Ishikawa (cell line): ENCODE measurements at regions not wholly inside any gene's neighbourhood (a gene's known extent, or its start where the extent isn't known, plus 50 kb on each side); places are given as distances from the start of the nearest gene placed in this dataset.

Experiments
- CEBPB ChIP-seq: IDR thresholded peaks from 2 replicates; pipeline ENCODE4 v1.6.1; 2012
- EGR1 ChIP-seq: IDR thresholded peaks from 2 replicates; pipeline ENCODE4 v1.6.1; 2012
- MAX ChIP-seq: IDR thresholded peaks from 2 replicates; pipeline ENCODE4 v1.6.1; 2012
- RAD21 ChIP-seq: IDR thresholded peaks from 2 replicates; pipeline ENCODE4 v1.6.1; 2012; ENCODE audit warnings: low read depth

- TF ChIP-seq CEBPB (no peak), MAX (no peak), EGR1 (no peak), RAD21 (no peak)
These were observed 1080.0 kb downstream of the DSC3 start for GRCh38 chr18:29962579-29962978.
